IPS-20b (cell line): ENCODE measurements at regions not wholly inside any gene's neighbourhood (a gene's known extent, or its start where the extent isn't known, plus 50 kb on each side); places are given as distances from the start of the nearest gene placed in this dataset.

ENCODE experiments used
- H3K27ac ChIP-seq: one replicate; pipeline ENCODE4 v1.5.1; 2013; ENCODE audit warnings: low read length
- H3K27me3 ChIP-seq: 2 replicates; pipeline ENCODE4 v1.6.1; 2013; ENCODE audit warnings: mild to moderate bottlenecking, low read length, inconsistent platforms; ENCODE audit not compliant: insufficient read depth
- H3K36me3 ChIP-seq: 2 replicates; pipeline ENCODE4 v1.6.1; 2013; ENCODE audit warnings: low read depth, mild to moderate bottlenecking, inconsistent platforms, low read length, moderate library complexity; ENCODE audit not compliant: insufficient read depth
- H3K4me1 ChIP-seq: 2 replicates; pipeline ENCODE4 v1.6.1; 2013; ENCODE audit warnings: mild to moderate bottlenecking, control low read depth, inconsistent platforms, low read length, moderate library complexity; ENCODE audit not compliant: insufficient read depth
- H3K4me3 ChIP-seq: 2 replicates; pipeline ENCODE4 v1.5.1; 2013; ENCODE audit warnings: mild to moderate bottlenecking, low read length, inconsistent platforms
- H3K9ac ChIP-seq: 2 replicates; pipeline ENCODE4 v1.6.1; 2013; ENCODE audit warnings: low read depth, mild to moderate bottlenecking, inconsistent platforms, low read length, moderate library complexity
- H3K9me3 ChIP-seq: 2 replicates; pipeline ENCODE4 v1.6.1; 2013; ENCODE audit warnings: mild to moderate bottlenecking, low read depth, low read length, inconsistent platforms; ENCODE audit not compliant: insufficient read depth

GRCh38 chr10:37707829-37708578, 149.4 kb downstream of the ZNF248 start:
- Histone ChIP-seq H3K27me3 (no peaks in the 10 kb centered on the region), H3K9ac (no peak overlapping the region), H3K9me3 (no peaks in the 10 kb centered on the region), H3K4me3 (no peak overlapping the region), H3K4me1 (no peaks in the 10 kb centered on the region), H3K36me3 (no peaks in the 10 kb centered on the region), H3K27ac (no peak overlapping the region)

- Histone ChIP-seq H3K4me1 (no peaks in the 10 kb centered on the region), H3K36me3 (no peaks in the 10 kb centered on the region), H3K4me3 (no peak overlapping the region), H3K27ac (no peak overlapping the region), H3K9ac (no peak overlapping the region), H3K27me3 (no peaks in the 10 kb centered on the region), H3K9me3 (no peaks in the 10 kb centered on the region)
Measured at GRCh38 chr10:37704566-37704965, 152.8 kb downstream of the ZNF248 start.

- no peak overlapping the region for H3K4me3 ChIP-seq
- H3K27ac ChIP-seq: no peak overlapping the region
- no peak overlapping the region for H3K9ac ChIP-seq
- H3K9me3 ChIP-seq: no peaks in the 10 kb centered on the region
- H3K36me3 ChIP-seq: no peaks in the 10 kb centered on the region
- no peaks in the 10 kb centered on the region for H3K4me1 ChIP-seq
- no peaks in the 10 kb centered on the region for H3K27me3 ChIP-seq
Measured at GRCh38 chr10:37703833-37704382, 153.5 kb downstream of the ZNF248 start.

- no peaks in the 10 kb centered on the region for H3K9me3 ChIP-seq
- H3K4me3 ChIP-seq: no peak overlapping the region
- no peaks in the 10 kb centered on the region for H3K27me3 ChIP-seq
- no peak overlapping the region for H3K27ac ChIP-seq
- H3K4me1 ChIP-seq: no peaks in the 10 kb centered on the region
- H3K9ac ChIP-seq: no peak overlapping the region
- H3K36me3 ChIP-seq: no peaks in the 10 kb centered on the region
Measured at GRCh38 chr10:37703114-37703513, 154.3 kb downstream of the ZNF248 start.

- no peaks in the 10 kb centered on the region for H3K9me3 ChIP-seq
- no peak overlapping the region for H3K9ac ChIP-seq
- H3K27me3 ChIP-seq: no peaks in the 10 kb centered on the region
- no peak overlapping the region for H3K4me3 ChIP-seq
- H3K4me1 ChIP-seq: no peaks in the 10 kb centered on the region
- no peak overlapping the region for H3K27ac ChIP-seq
- no peaks in the 10 kb centered on the region for H3K36me3 ChIP-seq
Measured at GRCh38 chr10:37701781-37702493, 155.5 kb downstream of the ZNF248 start.

GRCh38 chr10:37700886-37701780, 156.3 kb downstream of the ZNF248 start:
- no peak overlapping the region for H3K9ac ChIP-seq
- H3K27ac ChIP-seq: no peak overlapping the region
- no peaks in the 10 kb centered on the region for H3K27me3 ChIP-seq
- no peak overlapping the region for H3K4me3 ChIP-seq
- H3K36me3 ChIP-seq: no peaks in the 10 kb centered on the region
- no peaks in the 10 kb centered on the region for H3K4me1 ChIP-seq
- no peaks in the 10 kb centered on the region for H3K9me3 ChIP-seq

- Histone ChIP-seq H3K4me3 (no peak overlapping the region), H3K9ac (no peak overlapping the region), H3K9me3 (peaks cover 8% of the 10 kb centered on the region; the same call in 1 of the 2 replicates), H3K36me3 (no peaks in the 10 kb centered on the region), H3K27ac (no peak overlapping the region), H3K4me1 (no peaks in the 10 kb centered on the region), H3K27me3 (no peaks in the 10 kb centered on the region)
Measured at GRCh38 chr10:37687581-37687980, 169.8 kb downstream of the ZNF248 start.

GRCh38 chr10:37685741-37686683, 171.4 kb downstream of the ZNF248 start:
- H3K9ac ChIP-seq: no peak overlapping the region
- H3K9me3 ChIP-seq: no peaks in the 10 kb centered on the region; the same call in 1 of the 2 replicates
- no peaks in the 10 kb centered on the region for H3K4me1 ChIP-seq
- H3K27me3 ChIP-seq: no peaks in the 10 kb centered on the region
- no peaks in the 10 kb centered on the region for H3K36me3 ChIP-seq
- H3K4me3 ChIP-seq: no peak overlapping the region
- no peak overlapping the region for H3K27ac ChIP-seq

- Histone ChIP-seq H3K9ac (no peak overlapping the region), H3K36me3 (no peaks in the 10 kb centered on the region), H3K9me3 (no peaks in the 10 kb centered on the region; the same call in 1 of the 2 replicates), H3K27me3 (no peaks in the 10 kb centered on the region), H3K27ac (no peak overlapping the region), H3K4me1 (no peaks in the 10 kb centered on the region), H3K4me3 (no peak overlapping the region)
Measured at GRCh38 chr10:37684765-37685164, 172.6 kb downstream of the ZNF248 start.

GRCh38 chr10:37682617-37683016, 174.8 kb downstream of the ZNF248 start:
- Histone ChIP-seq H3K4me3 (no peak overlapping the region), H3K27ac (no peak overlapping the region), H3K4me1 (no peaks in the 10 kb centered on the region; the same call in 1 of the 2 replicates), H3K36me3 (no peaks in the 10 kb centered on the region), H3K9ac (no peak overlapping the region), H3K27me3 (no peaks in the 10 kb centered on the region), H3K9me3 (no peaks in the 10 kb centered on the region)
